A673 (cell line): ENCODE measurements at regions not wholly inside any gene's neighbourhood (a gene's known extent, or its start where the extent isn't known, plus 50 kb on each side); places are given as distances from the start of the nearest gene placed in this dataset.
"Not testable (repeated sequence)": the region's sequence is repeated elsewhere in the genome, so short reads cannot be mapped to it uniquely, and the experiment has no call there.

Experiments
- CTCF ChIP-seq: fragments of 300-800, 200-600 bp; sonication (generic); conservative IDR thresholded peaks from 2 replicates; pipeline ENCODE4 v1.5.1; 2017; ENCODE audit warnings: low read depth, mild to moderate bottlenecking, antibody characterized with exemption, low read length, moderate library complexity, mixed read lengths
- EZH2 ChIP-seq: fragments of 200-600 bp; sonication (generic); IDR thresholded peaks from 2 replicates; pipeline ENCODE4 v1.6.1; 2017; ENCODE audit warnings: borderline replicate concordance, low read depth, mild to moderate bottlenecking, mixed read lengths, antibody characterized with exemption, low read length; ENCODE audit not compliant: poor library complexity, severe bottlenecking

- TF ChIP-seq CTCF, EZH2: not testable (repeated sequence)
Observed at GRCh38 chr15:20188611-20189010, 353.0 kb downstream of the GOLGA6L6 start.
